HG03432 (cell line): ENCODE measurements at regions not wholly inside any gene's neighbourhood (a gene's known extent, or its start where the extent isn't known, plus 50 kb on each side); places are given as distances from the start of the nearest gene placed in this dataset.
"Not testable (repeated sequence)": the region's sequence is repeated elsewhere in the genome, so short reads cannot be mapped to it uniquely, and the experiment has no call there.

Experiments used
- ATAC-seq: cut with Tn5 transposase; IDR thresholded peaks from one replicate; pipeline ENCODE4 v1.9.1; 2021; ENCODE audit warnings: mild to moderate bottlenecking, moderate library complexity; ENCODE audit not compliant: unreplicated experiment

DNA sequence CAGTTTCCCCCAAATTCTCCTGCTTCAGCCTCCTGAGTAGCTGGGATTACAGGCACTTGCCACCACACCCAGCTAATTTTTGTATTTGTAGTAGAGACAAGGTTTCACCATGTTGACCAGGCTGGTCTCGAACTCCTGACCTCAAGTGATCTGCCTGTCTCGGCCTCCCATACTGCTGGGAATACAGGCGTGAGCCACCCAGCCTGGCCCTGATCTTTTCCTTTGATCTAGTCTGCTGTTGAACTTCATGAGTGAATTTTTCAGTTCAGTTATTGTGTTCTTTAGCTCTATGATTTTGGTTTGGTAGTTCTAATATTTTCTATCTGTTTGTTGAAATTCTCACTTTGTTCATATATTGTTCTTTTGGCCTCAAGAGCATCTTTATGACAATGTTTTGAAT lies 83.4 kb upstream of the RAP2C start:
- ATAC-seq = not testable (repeated sequence)

GRCh38 chrX:132294776-132295495 lies 75.7 kb upstream of the RAP2C start:
- no peak for ATAC-seq

GRCh38 chrX:132294192-132294591 lies 74.9 kb upstream of the RAP2C start:
- no peak for ATAC-seq

GRCh38 chrX:132292793-132293192 lies 73.5 kb upstream of the RAP2C start:
- ATAC-seq = peak; percentile 77

- ATAC-seq = no peak
Measured at GRCh38 chrX:132277953-132278614, 58.8 kb upstream of the RAP2C start.

DNA sequence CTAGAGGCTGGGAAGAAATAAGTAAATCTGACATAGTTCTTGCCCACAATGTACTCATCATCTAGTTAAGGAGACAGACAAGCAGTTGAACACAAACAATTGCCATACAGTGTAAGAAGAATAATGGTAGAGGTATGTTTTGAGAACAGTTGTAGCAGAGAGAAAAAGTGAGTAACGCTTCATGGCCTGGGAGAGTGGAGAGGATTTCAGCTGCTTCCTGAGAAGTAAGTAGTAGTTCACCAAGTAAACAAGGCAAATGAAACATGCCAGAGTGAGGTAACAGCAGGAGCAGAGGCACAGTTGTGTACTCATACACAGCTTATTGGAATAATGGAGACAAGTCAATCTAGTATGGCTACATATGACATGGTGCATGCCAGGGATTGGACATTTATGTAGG lies 53.6 kb upstream of the RAP2C start:
- no peak for ATAC-seq

GRCh38 chrX:132271311-132271778 lies 52.1 kb upstream of the RAP2C start:
- ATAC-seq = no peak

DNA sequence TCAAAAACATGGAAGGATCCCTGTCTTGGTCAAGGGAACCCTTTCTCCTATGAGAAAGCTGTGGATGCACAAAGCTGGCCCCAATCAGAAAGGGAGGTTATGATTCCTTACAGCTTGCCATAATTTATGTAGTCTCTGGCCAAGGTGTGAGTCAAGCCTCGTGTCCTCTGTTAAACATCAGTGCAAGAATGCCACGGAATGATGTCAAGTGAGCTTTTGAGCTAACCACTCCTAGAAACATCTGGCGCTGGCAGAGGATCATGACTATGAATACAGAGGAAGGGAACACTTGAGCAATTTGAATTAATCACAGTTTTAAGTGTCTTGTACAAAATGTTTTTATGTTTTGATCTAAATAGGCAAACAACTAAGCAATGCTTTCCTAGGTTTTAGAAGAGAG lies 51.5 kb upstream of the RAP2C start:
- no peak for ATAC-seq

- ATAC-seq = no peak
Measured at GRCh38 chrX:132270021-132270420, 50.8 kb upstream of the RAP2C start.
